OCI-LY1 (cell line): ENCODE measurements at regions not wholly inside any gene's neighbourhood (a gene's known extent, or its start where the extent isn't known, plus 50 kb on each side); places are given as distances from the start of the nearest gene placed in this dataset.
"Not testable (repeated sequence)": the region's sequence is repeated elsewhere in the genome, so short reads cannot be mapped to it uniquely, and the experiment has no call there.

Source experiments
- H2AFZ ChIP-seq: fragments of 200-600 bp; sonication (generic), shearing (Covaris generic); 2 replicates; pipeline ENCODE4 v1.6.0; 2014; ENCODE audit warnings: antibody characterized with exemption, mild to moderate bottlenecking, low read length
- H3F3A ChIP-seq: fragments of 200-600 bp; sonication (generic), shearing (Covaris generic); 2 replicates; pipeline ENCODE4 v1.6.0; 2014; ENCODE audit warnings: mild to moderate bottlenecking, antibody characterized with exemption, low read length, moderate library complexity; ENCODE audit not compliant: insufficient read depth
- H3K27ac ChIP-seq: fragments of 200-600 bp; sonication (generic); 2 replicates; pipeline ENCODE4 v1.5.1; 2014; ENCODE audit warnings: low read length, mixed run types, mild to moderate bottlenecking, low read depth; ENCODE audit not compliant: poor library complexity, severe bottlenecking
- H3K27me3 ChIP-seq: fragments of 200-600 bp; sonication (generic); 2 replicates; pipeline ENCODE4 v1.6.0; 2014; ENCODE audit warnings: antibody characterized with exemption, mild to moderate bottlenecking, low read length, moderate library complexity; ENCODE audit not compliant: insufficient read depth
- H3K36me3 ChIP-seq: fragments of 200-600 bp; sonication (generic); 2 replicates; pipeline ENCODE4 v1.6.1; 2014; ENCODE audit warnings: mild to moderate bottlenecking, antibody characterized with exemption, low read length, moderate library complexity, mixed read lengths; ENCODE audit not compliant: insufficient read depth
- H3K4me1 ChIP-seq: fragments of 200-600 bp; sonication (generic); 2 replicates; pipeline ENCODE4 v1.5.1; 2014; ENCODE audit warnings: mild to moderate bottlenecking, low read length, moderate library complexity; ENCODE audit not compliant: insufficient read depth, severe bottlenecking
- H3K4me2 ChIP-seq: fragments of 200-600 bp; sonication (generic), shearing (Covaris generic); 2 replicates; pipeline ENCODE4 v1.6.1; 2014; ENCODE audit warnings: low read length
- H3K4me3 ChIP-seq: fragments of 200-600 bp; sonication (generic); 2 replicates; pipeline ENCODE4 v1.5.1; 2014; ENCODE audit warnings: low read length, low read depth, mild to moderate bottlenecking, mixed read lengths; ENCODE audit not compliant: poor library complexity, severe bottlenecking
- H3K79me2 ChIP-seq: fragments of 200-600 bp; shearing (Covaris generic); 2 replicates; pipeline ENCODE4 v1.6.1; 2016; ENCODE audit warnings: mixed run types, low read length, mixed read lengths; ENCODE audit not compliant: insufficient read depth
- H3K9ac ChIP-seq: fragments of 200-600 bp; sonication (generic), shearing (Covaris generic); 2 replicates; pipeline ENCODE4 v1.6.1; 2014; ENCODE audit warnings: mild to moderate bottlenecking, low read length, mixed read lengths
- H3K9me2 ChIP-seq: fragments of 200-600 bp; sonication (generic), shearing (Covaris generic); 2 replicates; pipeline ENCODE4 v1.6.1; 2014; ENCODE audit warnings: low read depth, mild to moderate bottlenecking, low read length, mixed read lengths
- H3K9me3 ChIP-seq: fragments of 200-600 bp; shearing (Covaris generic); 2 replicates; pipeline ENCODE4 v1.6.1; 2014; ENCODE audit warnings: low read length, mixed read lengths
- H4K20me1 ChIP-seq: fragments of 200-600 bp; sonication (generic), shearing (Covaris generic); 2 replicates; pipeline ENCODE4 v1.6.0; 2016; ENCODE audit warnings: mild to moderate bottlenecking, low read length; ENCODE audit not compliant: insufficient read depth
- EZH2 ChIP-seq: fragments of 200-600 bp; sonication (generic), shearing (Covaris generic); IDR thresholded peaks from 2 replicates; pipeline ENCODE4 v1.8.0; 2017; ENCODE audit warnings: borderline replicate concordance, mixed run types, mild to moderate bottlenecking, antibody characterized with exemption, low read length, moderate library complexity, mixed read lengths
- TF ChIP-seq, protein P1 (sequence below): fragments of 200-600 bp; sonication (generic), shearing (Covaris generic); IDR thresholded peaks from 2 replicates; pipeline ENCODE4 v1.5.1; 2017; ENCODE audit warnings: mild to moderate bottlenecking, antibody characterized with exemption, low read length, moderate library complexity, mixed read lengths

DNA sequence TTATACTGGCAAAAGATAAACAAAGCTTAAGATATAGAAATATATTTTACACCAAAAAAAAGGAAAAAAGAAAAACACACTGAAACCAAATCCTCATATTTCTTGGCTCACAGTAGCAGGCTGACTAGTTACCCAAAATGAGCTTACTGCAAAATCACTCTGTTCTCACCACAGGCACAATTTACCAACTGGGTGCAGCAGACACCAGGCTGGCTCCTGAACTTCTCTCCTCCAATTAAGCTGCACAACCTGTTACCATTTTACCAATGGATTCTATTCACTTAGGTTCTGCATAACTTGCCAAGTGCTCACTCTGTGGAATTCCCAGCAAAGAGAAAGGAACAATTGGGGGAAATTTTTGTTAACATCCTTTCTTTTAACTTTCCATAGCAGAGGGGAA is 679.3 kb downstream of the ZEB2 start:
- no peak overlapping the region for H3K4me2 ChIP-seq
- no peak overlapping the region for H3K27ac ChIP-seq
- H3K4me3 ChIP-seq: no peak overlapping the region
- no peaks in the 10 kb centered on the region for H3K9me3 ChIP-seq
- H3F3A ChIP-seq: no peaks in the 10 kb centered on the region
- H3K36me3 ChIP-seq: no peaks in the 10 kb centered on the region
- H2AFZ ChIP-seq: no peak overlapping the region
- no peaks in the 10 kb centered on the region for H3K27me3 ChIP-seq
- no peak for TF ChIP-seq EZH2
- TF ChIP-seq, protein P1, sequence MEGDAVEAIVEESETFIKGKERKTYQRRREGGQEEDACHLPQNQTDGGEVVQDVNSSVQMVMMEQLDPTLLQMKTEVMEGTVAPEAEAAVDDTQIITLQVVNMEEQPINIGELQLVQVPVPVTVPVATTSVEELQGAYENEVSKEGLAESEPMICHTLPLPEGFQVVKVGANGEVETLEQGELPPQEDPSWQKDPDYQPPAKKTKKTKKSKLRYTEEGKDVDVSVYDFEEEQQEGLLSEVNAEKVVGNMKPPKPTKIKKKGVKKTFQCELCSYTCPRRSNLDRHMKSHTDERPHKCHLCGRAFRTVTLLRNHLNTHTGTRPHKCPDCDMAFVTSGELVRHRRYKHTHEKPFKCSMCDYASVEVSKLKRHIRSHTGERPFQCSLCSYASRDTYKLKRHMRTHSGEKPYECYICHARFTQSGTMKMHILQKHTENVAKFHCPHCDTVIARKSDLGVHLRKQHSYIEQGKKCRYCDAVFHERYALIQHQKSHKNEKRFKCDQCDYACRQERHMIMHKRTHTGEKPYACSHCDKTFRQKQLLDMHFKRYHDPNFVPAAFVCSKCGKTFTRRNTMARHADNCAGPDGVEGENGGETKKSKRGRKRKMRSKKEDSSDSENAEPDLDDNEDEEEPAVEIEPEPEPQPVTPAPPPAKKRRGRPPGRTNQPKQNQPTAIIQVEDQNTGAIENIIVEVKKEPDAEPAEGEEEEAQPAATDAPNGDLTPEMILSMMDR: no peak
- H3K79me2 ChIP-seq: no peaks in the 10 kb centered on the region
- H3K9me2 ChIP-seq: no peaks in the 10 kb centered on the region
- H4K20me1 ChIP-seq: no peaks in the 10 kb centered on the region
- no peak overlapping the region for H3K9ac ChIP-seq
- no peaks in the 10 kb centered on the region for H3K4me1 ChIP-seq

DNA sequence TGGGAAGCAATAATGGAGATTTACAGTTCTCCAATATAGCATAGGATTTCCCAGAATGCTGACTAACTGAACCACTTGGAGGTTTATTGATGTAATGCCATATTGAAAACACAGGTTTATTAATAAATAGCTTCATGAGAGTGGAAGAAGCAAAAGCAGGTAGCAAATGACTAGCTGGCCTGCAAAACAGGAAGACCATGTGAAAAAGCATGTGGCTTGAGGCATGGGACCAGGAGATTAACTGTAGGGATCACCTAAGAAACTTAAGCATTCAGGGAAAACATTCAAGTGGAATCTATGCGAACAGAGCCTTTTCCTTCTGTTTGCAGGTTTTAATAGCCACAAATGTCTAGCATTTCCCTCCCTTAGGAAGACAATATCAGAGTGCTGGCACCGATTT is 679.7 kb downstream of the ZEB2 start:
- Histone ChIP-seq H3K79me2 (no peaks in the 10 kb centered on the region), H3K9me3 (no peaks in the 10 kb centered on the region), H3K4me2 (no peak overlapping the region), H3F3A (no peaks in the 10 kb centered on the region), H3K27ac (no peak overlapping the region), H2AFZ (no peak overlapping the region), H3K4me3 (no peak overlapping the region), H3K9me2 (no peaks in the 10 kb centered on the region), H3K27me3 (no peaks in the 10 kb centered on the region), H3K36me3 (no peaks in the 10 kb centered on the region), H3K9ac (no peak overlapping the region), H4K20me1 (no peaks in the 10 kb centered on the region), H3K4me1 (no peaks in the 10 kb centered on the region)
- TF ChIP-seq, protein P1: no peak
- TF ChIP-seq EZH2: no peak

DNA sequence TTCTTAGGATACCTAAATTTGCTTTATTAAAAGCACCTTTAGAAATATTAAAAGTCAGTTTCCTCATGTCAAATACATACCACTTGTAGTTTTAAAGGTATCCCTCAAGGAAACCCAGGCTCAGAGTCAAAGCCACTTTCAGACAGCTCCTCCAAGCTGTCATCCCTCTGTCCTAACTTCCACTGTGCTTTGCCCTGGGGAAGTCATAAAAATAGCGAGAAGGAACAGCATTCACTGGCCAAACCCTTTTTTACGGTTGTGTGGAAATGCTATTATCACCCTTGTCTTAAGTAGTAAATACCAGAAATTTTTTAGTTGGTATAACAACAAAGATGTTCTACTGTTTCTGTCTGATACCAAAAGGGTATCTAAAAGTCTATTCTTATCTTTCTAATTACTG is 680.5 kb downstream of the ZEB2 start:
- no peak for TF ChIP-seq EZH2
- TF ChIP-seq, protein P1: no peak

DNA sequence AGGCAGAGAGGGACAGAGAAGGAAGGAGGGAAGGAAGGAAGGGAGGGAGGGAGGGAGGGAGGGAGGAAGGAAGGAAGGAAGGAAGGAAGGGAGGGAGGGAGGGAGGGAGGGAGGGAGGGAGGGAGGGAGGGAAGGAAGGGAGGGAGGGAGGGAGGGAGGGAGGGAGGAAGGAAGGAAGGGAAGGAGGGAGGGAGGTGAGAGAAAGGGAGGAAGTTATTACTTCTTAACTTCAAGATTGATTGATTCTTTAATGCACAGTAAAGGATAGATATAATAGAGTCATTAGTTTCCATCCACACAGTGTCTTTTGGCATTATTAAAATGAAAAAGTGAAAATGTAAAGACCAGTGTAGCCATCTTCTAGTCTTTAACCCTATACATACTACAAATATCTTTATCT is 682.9 kb downstream of the ZEB2 start:
- H3K4me3 ChIP-seq, H3F3A ChIP-seq, H3K79me2 ChIP-seq, H3K9me3 ChIP-seq, H3K4me2 ChIP-seq, H3K27me3 ChIP-seq, H3K4me1 ChIP-seq, H2AFZ ChIP-seq, H4K20me1 ChIP-seq, H3K9me2 ChIP-seq, H3K36me3 ChIP-seq, H3K27ac ChIP-seq, H3K9ac ChIP-seq: not testable (repeated sequence)

More for the DNA sequence above, 680.5 kb downstream of the ZEB2 start:
- Histone ChIP-seq H3K4me3 (no peak overlapping the region), H3K9me3 (no peaks in the 10 kb centered on the region), H3K4me1 (no peaks in the 10 kb centered on the region), H3F3A (no peaks in the 10 kb centered on the region), H3K9me2 (no peaks in the 10 kb centered on the region), H3K4me2 (no peak overlapping the region), H3K36me3 (no peaks in the 10 kb centered on the region), H3K27me3 (no peaks in the 10 kb centered on the region), H2AFZ (no peak overlapping the region), H3K79me2 (no peaks in the 10 kb centered on the region), H3K9ac (no peak overlapping the region), H4K20me1 (no peaks in the 10 kb centered on the region), H3K27ac (no peak overlapping the region)
